CD14-positive monocyte (primary cell): ENCODE measurements at regions not wholly inside any gene's neighbourhood (a gene's known extent, or its start where the extent isn't known, plus 50 kb on each side); places are given as distances from the start of the nearest gene placed in this dataset.

ENCODE experiments used
- DNase-seq, 3 donors: peaks; one replicate each; pipeline ENCODE4 v3.0.0-alpha.2; 2011 to 2022
- H2AFZ ChIP-seq: 2 replicates; pipeline ENCODE4 v1.6.0; 2012; ENCODE audit warnings: mild to moderate bottlenecking, low read depth, low read length, inconsistent platforms; ENCODE audit not compliant: insufficient read depth, poor library complexity, severe bottlenecking
- H3K27ac ChIP-seq, 2 donors: 1 replicate in 1 of 2; 2 replicates in 1 of 2; pipeline ENCODE4 v1.5.1; 2012 to 2013; ENCODE audit warnings: low read length in 2 of 2, control low read depth in 1 of 2, inconsistent platforms in 1 of 2, low read depth in 1 of 2, mild to moderate bottlenecking in 1 of 2
- H3K27me3 ChIP-seq, 2 donors: one replicate each; pipeline versions ENCODE4 v1.6.0 to v1.6.1; 2011 to 2013; ENCODE audit warnings: low read length in 2 of 2; ENCODE audit not compliant: control insufficient read depth in 2 of 2, insufficient read depth in 2 of 2
- H3K36me3 ChIP-seq, 2 donors: replicated peaks in 1 of 2; 1 replicate in 1 of 2; 2 replicates in 1 of 2; pipeline versions ENCODE4 v1.5.1 to v1.6.1; 2012 to 2013; ENCODE audit warnings: low read length in 2 of 2, control low read depth in 1 of 2, inconsistent platforms in 1 of 2, mild to moderate bottlenecking in 1 of 2; ENCODE audit not compliant: insufficient read depth in 2 of 2, control insufficient read depth in 1 of 2
- H3K4me1 ChIP-seq, 2 donors: 1 replicate in 1 of 2; 2 replicates in 1 of 2; pipeline versions ENCODE4 v1.5.1 to v1.6.1; 2012 to 2013; ENCODE audit warnings: low read length in 2 of 2, control low read depth in 1 of 2, inconsistent platforms in 1 of 2, mild to moderate bottlenecking in 1 of 2, moderate library complexity in 1 of 2; ENCODE audit not compliant: insufficient read depth in 2 of 2, control insufficient read depth in 1 of 2
- H3K4me2 ChIP-seq: replicated peaks from 2 replicates; pipeline ENCODE3; 2012; ENCODE audit warnings: low read length, moderate library complexity, mild to moderate bottlenecking; ENCODE audit not compliant: poor library complexity, severe bottlenecking; ENCODE audit errors: extremely low read depth
- H3K4me3 ChIP-seq, 3 experiments: fragments of 200-600 bp in 1 of 3; sonication (generic) in 1 of 3; replicated peaks in 1 of 3; 1 replicate in 2 of 3; 2 replicates in 1 of 3; pipeline ENCODE4 v1.5.1; 2011 to 2013; ENCODE audit warnings: low read length in 3 of 3, mild to moderate bottlenecking in 3 of 3, control low read depth in 2 of 3, low read depth in 2 of 3, inconsistent platforms in 1 of 3, moderate library complexity in 1 of 3
- H3K79me2 ChIP-seq: 2 replicates; pipeline ENCODE4 v1.6.0; 2012; ENCODE audit warnings: mild to moderate bottlenecking, control low read depth, inconsistent platforms, low read length, moderate library complexity; ENCODE audit not compliant: insufficient read depth
- H3K9ac ChIP-seq: 2 replicates; pipeline ENCODE4 v1.6.0; 2017; ENCODE audit warnings: low read length, mild to moderate bottlenecking; ENCODE audit not compliant: insufficient read depth, poor library complexity, severe bottlenecking
- H3K9me3 ChIP-seq, 2 donors: replicated peaks in 1 of 2; 1 replicate in 1 of 2; 2 replicates in 1 of 2; pipeline versions ENCODE4 v1.5.1 to v1.6.1; 2012 to 2013; ENCODE audit warnings: low read length in 2 of 2, control low read depth in 1 of 2; ENCODE audit not compliant: control insufficient read depth in 1 of 2, insufficient read depth in 1 of 2
- H4K20me1 ChIP-seq: 2 replicates; pipeline ENCODE4 v1.6.0; 2012; ENCODE audit warnings: mild to moderate bottlenecking, low read length, control low read depth, moderate library complexity; ENCODE audit not compliant: insufficient read depth
- H3K27ac Mint-ChIP-seq, 7 donors: one replicate each; pipeline ENCODE4 v1.8.0; 2020; ENCODE audit warnings: mild to moderate bottlenecking in 7 of 7, mixed read lengths in 7 of 7, moderate library complexity in 6 of 7, inconsistent platforms in 2 of 7
- H3K27me3 Mint-ChIP-seq, 3 donors: one replicate each; pipeline ENCODE4 v1.8.0; 2021 to 2022; ENCODE audit warnings: low read depth in 3 of 3, mild to moderate bottlenecking in 3 of 3, mixed read lengths in 3 of 3, moderate library complexity in 3 of 3, inconsistent platforms in 1 of 3
- H3K36me3 Mint-ChIP-seq, 2 donors: one replicate each; pipeline ENCODE4 v1.8.0; 2020; ENCODE audit warnings: mixed read lengths in 2 of 2, inconsistent platforms in 1 of 2, mild to moderate bottlenecking in 1 of 2
- H3K4me1 Mint-ChIP-seq: one replicate; pipeline ENCODE4 v1.8.0; 2020; ENCODE audit warnings: mild to moderate bottlenecking, mixed read lengths
- H3K4me3 Mint-ChIP-seq, 2 donors: one replicate each; pipeline ENCODE4 v1.8.0; 2020; ENCODE audit warnings: mild to moderate bottlenecking in 2 of 2, mixed read lengths in 2 of 2, moderate library complexity in 1 of 2
- H3K9me3 Mint-ChIP-seq, 7 donors: one replicate each; pipeline ENCODE4 v1.8.0; 2020 to 2022; ENCODE audit warnings: mixed read lengths in 7 of 7, mild to moderate bottlenecking in 6 of 7, moderate library complexity in 6 of 7, inconsistent platforms in 2 of 7
- CTCF ChIP-seq: fragments of 200-600 bp; IDR thresholded peaks from one replicate; pipeline ENCODE4 v1.8.0; 2022; ENCODE audit warnings: antibody characterized with exemption, mild to moderate bottlenecking
- WGBS: methylation state at CpG from one replicate; pipeline ENCODE4 v1.1.5; 2013; ENCODE audit warnings: missing lambda C conversion rate; ENCODE audit not compliant: insufficient coverage; 5-methylcytosine and 5-hydroxymethylcytosine counted together
- intact Hi-C, 2 donors: fragments of 100-400 bp; cut with micrococcal nuclease; formaldehyde crosslinking; loops; one replicate each; pipeline versions ENCODE4 v1.15.0 to v1.15.1; 2023

- intact Hi-C loops = no loop called here
- no peaks in the 10 kb centered on the region for H4K20me1 ChIP-seq
- H3K4me2 ChIP-seq = no peak overlapping the region
- no peaks in the 10 kb centered on the region for H3K9me3 ChIP-seq
- Mint-ChIP-seq H3K4me1 (no peaks in the 10 kb centered on the region), H3K4me3 (no peak overlapping the region), H3K27ac (no peak overlapping the region), H3K27me3 (peaks cover 0 to 2% (median 0%) of the 10 kb centered on the region in 3 donors), H3K36me3 (no peaks in the 10 kb centered on the region), H3K9me3 (peaks cover 0 to 5% (median 2%) of the 10 kb centered on the region in 7 donors)
- no peaks in the 10 kb centered on the region for H3K4me1 ChIP-seq
- TF ChIP-seq CTCF = no peak
- H3K9ac ChIP-seq = no peak overlapping the region
- H3K27ac ChIP-seq = no peak overlapping the region
- H3K4me3 ChIP-seq = no peak overlapping the region
- no peaks in the 10 kb centered on the region for H3K27me3 ChIP-seq
- no peaks in the 10 kb centered on the region for H3K79me2 ChIP-seq
- WGBS = no CpG with 5 or more reads among the region's 1 CpG
- no peak for DNase-seq
- no peaks in the 10 kb centered on the region for H3K36me3 ChIP-seq
- no peak overlapping the region for H2AFZ ChIP-seq
Observed at GRCh38 chr5:103851091-103851490, 288.5 kb upstream of the NUDT12 start.

GRCh38 chr5:103849934-103850333 is 287.3 kb upstream of the NUDT12 start:
- Mint-ChIP-seq H3K4me1 (no peaks in the 10 kb centered on the region), H3K9me3 (peaks cover 0 to 5% (median 0%) of the 10 kb centered on the region in 7 donors), H3K36me3 (no peaks in the 10 kb centered on the region), H3K4me3 (no peak overlapping the region), H3K27ac (no peak overlapping the region), H3K27me3 (peaks cover 0 to 2% (median 0%) of the 10 kb centered on the region in 3 donors)
- Histone ChIP-seq H3K27ac (no peak overlapping the region), H3K36me3 (no peaks in the 10 kb centered on the region), H2AFZ (no peak overlapping the region), H3K4me3 (no peak overlapping the region), H3K4me2 (no peak overlapping the region), H3K4me1 (no peaks in the 10 kb centered on the region), H3K9ac (no peak overlapping the region), H3K27me3 (no peaks in the 10 kb centered on the region), H3K79me2 (no peaks in the 10 kb centered on the region), H3K9me3 (no peaks in the 10 kb centered on the region), H4K20me1 (no peaks in the 10 kb centered on the region)
- intact Hi-C loops = no loop called here
- no CpG with 5 or more reads among the region's 3 CpGs for WGBS
- DNase-seq = no peak
- no peak for TF ChIP-seq CTCF
